EH (cell line): ENCODE measurements at regions not wholly inside any gene's neighbourhood (a gene's known extent, or its start where the extent isn't known, plus 50 kb on each side); places are given as distances from the start of the nearest gene placed in this dataset.

Source experiments
- DNase-seq: peaks from one replicate; pipeline ENCODE4 v3.0.0-alpha.2; 2015; ENCODE audit warnings: low read depth

DNA sequence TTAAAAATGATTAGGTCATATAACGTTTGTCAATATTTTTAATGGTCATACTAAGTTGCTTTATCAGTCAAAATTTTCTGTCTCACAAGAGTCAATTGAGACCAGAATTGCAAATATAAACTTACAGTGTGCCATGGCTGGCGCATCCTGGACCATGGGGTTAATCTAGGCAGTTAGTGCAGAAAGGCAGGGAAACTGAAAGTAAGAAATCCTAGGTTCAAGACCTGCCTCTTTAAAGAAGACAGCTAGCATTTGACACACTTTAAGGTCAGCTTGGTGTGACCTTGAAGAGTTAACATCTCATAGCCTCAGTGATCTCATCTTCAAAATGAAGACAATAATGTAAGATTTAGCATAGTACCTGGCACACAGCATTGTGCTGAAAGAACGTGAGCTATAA is 210.0 kb upstream of the DAB1 start:
- no peak for DNase-seq

DNA sequence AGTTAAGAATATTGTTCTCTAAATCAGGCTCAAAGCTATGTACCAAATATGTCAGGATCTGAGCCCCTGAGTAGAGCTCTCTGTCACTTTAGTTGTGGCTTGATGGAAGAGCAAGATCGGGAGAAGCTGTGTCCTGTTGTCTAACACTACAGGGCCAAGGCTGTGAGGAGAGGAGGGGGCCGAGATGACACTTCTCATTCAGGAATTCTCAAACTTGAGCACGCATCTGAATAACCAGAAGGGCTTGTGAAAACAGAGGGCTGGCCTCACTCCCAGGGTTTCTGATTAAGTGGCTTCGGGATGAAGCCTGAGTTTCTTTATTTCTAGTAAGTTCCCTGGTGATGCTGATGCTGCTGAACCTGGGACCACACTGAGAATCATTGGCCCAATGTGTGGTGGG is 209.2 kb upstream of the DAB1 start:
- no peak for DNase-seq

DNA sequence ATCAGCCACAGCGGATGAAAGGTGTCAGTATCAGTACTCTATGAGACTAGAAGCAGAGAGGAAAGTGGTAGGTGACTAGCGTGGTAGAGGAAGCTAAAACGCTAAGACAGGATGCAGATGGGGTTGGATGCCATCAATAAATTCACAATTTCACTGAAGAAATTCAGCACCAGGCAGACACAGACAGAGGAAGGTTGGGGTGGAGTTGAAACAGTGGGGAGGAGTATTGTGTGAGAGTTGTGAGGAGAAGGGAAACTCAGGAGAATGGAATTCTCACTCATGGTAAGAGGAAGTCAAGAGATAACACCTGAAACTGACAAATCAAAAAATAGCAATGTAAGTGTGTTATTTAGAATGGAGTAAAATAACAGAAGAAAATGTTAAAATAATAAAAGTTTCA is 208.5 kb upstream of the DAB1 start:
- no peak for DNase-seq

DNA sequence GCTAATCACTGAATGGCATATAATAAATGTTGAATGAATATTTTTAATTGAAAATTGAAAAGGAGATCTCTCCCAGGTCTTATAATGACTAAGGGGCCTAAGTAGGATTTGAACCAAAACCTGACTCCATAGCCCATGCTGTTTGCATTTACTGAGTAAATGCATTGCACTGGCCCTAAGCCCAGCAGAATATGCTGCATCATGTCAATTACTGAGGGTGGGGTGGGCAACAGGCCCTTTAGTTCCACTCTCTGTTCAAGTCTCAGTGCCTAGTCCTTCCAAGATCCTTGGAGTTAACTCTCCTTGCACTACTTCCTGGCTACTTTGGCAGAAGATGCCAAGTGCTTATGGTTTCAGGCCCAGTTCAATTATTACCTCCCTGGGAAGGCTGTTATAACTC is 203.8 kb upstream of the DAB1 start:
- no peak for DNase-seq

DNA sequence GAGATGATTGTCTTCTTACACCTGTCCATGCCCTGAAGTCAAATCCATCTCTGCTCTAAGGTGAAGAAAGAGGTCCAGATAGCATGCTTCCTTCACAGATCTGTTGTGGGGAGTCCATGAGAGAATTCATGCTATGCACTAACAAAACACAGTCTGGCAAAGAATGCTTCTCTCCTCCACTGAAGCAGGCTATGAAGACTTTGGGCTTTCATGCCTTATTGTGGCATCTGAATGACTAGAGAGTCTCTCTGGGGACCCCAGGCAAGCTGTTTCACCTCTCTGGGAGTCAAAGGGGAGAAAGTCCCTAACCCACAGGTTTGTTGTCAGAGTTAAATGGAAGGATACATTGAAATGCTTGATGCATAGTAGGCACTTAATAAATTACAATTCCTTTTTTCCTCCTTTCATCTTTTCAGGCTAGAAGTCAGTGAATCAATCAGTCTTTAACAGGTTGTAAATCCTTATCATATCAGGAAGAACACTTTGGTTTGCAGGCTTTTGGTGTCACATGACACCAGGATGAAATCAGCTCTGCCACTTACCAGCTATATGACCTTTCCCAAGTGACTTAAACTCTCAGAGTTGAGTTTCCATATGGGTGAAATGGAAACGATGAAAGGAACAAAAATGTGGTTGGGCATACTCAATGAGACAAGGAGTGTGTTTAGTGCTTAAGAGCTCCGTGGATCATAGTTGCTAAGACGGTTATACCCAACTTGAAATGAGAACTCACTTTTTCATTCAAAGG is 200.1 kb upstream of the DAB1 start:
- DNase-seq = no peak

DNA sequence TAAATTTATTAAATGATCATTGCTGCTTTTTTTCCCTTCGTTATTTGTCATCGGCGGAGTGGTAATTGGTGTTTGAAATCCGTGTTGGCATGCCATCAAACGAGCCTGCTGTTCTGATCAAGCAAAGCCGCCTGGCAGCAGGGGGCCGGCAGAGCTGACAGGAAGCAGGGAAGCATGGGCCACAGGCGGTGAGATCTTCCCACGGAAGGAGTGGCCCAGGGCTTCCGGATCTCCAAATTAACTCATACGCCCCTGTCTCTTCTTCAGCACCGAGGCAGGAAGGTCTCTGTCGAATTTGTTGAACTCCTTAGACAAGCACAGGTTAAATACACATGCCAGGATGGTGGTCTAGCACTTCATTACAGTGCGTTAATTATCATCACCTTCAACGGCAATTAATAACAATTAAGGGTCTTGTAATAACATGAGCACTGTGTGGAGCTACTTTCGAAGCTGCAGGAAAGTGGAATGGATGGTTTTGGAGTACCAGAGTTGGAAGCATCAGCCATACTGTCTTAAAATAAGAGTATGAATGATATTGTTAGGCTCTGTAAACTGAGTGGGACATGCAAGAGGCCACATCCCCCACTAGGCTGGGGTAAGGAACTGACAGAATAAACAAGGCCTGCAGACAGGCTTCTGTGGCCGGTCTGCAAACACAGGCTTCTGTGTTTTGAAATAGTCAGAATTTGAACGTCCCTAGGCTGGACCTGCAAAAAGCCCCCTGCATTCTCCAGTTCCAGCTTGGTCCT is 199.4 kb upstream of the DAB1 start:
- DNase-seq = no peak

DNA sequence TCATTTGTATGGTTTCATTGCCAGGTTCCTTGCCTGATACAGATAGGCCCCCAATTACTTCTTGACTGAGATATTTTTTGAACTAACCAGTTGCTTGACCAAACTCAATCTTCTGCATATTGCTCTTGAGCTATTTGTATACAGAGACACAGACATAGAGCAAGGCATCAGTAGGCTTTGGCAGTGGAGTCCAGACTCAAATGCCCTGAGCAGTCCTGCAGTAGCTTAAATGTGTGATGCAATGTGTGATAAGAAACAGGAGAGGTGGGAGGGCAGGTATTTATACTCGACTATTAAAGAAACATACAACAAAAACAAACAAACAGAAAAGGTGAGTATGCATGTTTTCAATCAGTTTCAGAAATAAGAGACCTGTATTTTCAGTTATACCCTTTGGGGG is 197.9 kb upstream of the DAB1 start:
- no peak for DNase-seq

DNA sequence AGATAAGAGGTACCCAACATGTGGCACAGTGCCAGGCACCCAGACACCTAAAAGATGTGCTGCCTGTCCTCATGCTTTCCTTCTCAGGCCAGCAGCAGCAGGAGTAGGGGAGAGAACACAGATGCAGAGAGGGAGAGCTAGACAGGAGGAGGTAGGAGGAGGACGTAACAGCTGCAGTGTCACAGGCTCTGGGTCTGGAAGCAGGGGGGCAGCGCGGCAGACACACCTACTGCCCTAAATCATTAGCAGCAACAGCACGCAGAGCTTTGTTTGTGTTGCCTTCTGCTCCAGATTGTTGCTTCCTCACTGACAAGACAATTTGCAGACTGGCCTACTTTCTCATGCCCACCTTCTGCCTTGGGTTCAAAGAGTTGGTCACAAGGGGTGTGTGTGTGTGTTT is 196.7 kb upstream of the DAB1 start:
- DNase-seq = no peak

DNA sequence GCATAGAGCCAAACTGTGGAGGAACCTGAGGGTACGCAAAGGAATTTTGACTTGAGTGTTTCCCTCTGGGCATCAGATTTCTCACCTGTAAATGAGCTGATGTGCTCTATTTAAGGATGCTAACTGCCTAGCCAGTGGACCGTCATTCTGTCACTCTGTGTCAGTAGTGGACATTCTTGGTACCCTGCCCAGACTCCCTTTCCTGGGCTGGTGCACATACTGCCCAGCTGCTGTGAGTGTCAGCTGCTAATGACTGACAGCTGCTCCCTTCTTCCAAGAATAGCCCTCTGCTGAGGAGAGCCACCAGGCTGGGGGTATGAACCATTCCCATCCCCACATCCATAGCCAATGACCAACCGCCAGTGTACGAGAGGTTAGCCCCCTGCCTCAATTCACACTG is 193.1 kb upstream of the DAB1 start:
- no peak for DNase-seq

DNA sequence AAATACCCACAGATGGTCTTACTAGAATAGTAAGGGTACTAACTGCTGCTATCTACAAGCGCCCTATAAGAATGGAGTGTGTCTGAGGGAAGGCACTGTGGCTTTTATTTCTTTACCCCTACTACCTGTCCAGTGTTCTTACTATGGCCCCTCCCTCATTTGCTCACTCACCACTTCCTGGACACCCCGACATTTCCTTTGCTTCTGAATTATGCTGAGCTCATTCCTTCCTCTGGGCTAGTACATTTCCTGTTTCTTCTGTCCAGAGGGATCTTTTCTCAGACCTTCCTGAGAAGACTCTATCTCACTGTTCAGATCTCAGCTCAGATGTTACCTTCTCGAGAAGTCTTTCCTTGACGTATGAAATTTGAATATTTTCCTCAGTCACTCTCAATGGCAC is 192.1 kb upstream of the DAB1 start:
- DNase-seq = no peak

DNA sequence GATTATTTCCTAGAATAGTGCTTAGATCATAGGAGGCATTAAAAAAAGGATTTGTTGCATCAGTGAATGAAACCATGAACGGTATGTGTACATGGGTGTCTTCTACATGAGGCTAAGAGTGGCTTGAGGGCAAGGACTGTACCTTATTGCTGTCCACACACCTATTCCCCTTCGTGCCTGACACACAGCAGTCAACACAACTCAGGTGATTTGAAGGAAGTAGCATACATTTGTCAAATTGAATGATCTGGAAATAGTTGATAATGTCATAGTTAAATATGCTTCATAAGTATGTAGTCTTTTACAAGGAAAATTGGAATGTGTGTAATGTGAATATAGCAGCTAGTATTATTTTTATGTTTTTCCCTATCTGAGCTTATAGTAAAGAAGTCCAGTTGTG is 189.0 kb upstream of the DAB1 start:
- no peak for DNase-seq

DNA sequence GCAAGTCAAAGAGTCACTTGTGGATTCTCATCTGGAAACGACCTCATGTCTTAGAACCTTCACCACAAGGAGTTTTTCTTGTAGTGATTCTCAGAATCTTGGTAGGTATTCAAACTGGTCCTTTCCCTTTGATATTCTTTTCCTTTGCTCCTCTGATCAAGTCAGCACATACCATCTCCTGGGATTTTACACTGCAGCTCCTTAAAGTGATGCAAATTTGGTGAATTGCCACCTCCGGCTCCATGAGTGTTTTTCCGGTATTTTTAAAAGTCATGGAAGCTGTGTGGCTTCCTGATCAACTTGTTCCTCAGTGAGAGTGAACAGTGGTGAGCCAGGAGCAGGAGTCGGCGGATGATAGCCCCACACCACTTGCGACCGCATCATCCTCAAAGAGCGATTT is 182.1 kb upstream of the DAB1 start:
- DNase-seq = no peak

DNA sequence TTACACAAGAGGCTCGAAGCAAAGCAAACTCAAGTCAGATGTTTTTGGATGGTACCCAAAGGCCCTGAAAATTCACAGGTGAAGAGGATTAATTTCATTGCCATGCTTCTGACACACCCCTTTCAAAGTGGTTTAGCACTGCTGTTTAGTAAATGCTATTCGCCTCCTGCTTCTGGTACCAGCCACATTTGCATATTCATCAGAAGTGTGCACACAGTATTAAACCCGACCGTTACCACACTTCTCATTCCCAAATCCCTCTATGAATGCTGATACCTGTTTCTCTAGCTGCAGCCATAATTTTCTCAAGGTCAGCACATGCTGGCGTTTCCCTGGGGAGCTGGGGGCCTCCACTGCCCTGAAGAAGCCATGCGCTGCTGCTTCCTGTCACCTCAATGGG is 179.8 kb upstream of the DAB1 start:
- DNase-seq = no peak

DNA sequence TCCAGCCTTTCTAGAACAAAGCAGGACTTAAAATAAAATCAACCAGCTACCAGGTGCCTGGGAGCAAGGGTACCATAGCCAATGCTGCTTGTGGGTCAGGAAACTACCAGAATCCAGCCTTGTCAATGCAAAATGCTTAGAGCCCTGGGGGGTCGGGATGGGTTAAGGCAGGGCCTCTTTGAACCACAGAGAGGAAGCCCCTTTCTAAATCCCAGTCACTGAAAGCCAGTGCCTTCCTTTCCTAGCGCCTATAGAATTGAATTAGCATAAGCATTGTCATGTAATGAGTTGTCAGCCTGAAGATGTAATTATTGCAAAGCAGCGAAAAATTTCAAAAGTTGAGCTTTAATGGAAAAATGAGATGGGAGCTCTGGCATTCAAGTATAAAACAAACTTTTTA is 176.6 kb upstream of the DAB1 start:
- no peak for DNase-seq

DNA sequence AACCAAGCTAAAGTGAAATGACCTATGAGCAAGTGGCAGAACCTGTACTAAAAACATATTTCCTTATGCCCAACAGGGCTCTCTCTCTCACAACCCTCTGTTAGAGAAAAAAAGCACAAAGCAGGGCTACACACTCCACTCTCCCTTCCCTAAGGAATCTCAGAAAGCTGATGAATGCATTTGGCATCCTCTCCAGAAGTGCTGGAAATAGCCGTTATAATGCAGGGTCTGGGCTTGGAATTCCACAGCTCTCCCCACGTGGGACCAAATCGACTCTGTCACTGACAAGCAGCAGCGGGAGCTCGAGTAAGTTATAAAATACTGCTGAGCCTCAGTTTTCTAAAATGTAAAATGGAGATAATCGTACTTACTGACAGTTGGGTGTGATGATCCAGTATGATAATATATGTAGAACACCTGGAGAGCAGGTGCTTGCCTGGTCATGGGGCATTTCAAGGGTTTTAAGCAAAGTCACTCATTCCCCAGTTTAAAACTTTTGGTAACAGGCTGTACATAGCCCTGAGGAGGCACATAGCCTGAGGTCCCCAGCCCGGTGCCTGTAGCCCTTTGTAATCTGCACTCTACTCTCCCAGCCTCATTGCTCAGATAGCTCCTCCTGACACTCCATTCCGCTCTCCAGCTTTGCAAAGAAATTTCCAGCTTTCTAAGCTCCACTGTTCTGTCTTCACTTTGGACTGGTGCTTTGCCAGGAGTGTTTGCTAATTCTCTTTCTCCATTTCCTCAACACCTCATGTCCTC is 175.6 kb upstream of the DAB1 start:
- DNase-seq = peak; percentile 56

DNA sequence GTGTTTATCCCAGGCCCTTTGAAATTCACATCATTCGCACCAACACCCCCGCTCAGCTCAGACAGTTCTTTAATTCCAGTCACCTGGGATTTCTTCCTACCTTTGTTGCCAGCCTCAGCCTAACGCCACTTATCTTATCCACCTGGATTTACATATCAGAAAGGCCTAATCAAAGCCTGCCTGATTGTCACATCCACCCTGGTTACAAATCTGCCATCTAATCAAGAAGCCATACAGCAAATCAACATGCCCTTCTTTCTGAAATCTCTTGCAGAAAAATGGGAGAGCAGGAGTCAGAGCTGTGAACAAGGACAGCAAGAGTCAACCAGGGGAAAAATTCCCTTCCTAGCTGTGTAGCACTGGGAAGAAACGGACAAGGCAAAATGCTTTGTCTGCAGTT is 173.2 kb upstream of the DAB1 start:
- no peak for DNase-seq

DNA sequence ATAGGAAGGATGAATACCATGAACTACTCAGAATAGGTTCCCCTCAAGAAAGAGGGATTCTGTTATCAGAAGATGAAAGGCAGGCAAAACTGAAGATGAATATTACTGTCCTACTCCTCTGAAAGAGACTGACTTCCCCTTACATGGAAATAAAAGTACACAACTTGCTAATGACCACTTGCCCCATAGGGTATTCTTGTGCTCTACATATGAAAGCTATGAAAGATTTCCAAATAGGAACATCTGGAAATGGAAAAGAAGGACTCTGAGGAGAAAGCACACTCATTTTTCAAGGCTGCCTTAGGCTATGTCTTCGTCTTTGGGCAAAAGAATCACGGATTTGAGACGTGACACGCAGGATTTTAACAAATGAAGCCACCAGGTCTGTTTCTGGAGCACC is 170.1 kb upstream of the DAB1 start:
- no peak for DNase-seq

DNA sequence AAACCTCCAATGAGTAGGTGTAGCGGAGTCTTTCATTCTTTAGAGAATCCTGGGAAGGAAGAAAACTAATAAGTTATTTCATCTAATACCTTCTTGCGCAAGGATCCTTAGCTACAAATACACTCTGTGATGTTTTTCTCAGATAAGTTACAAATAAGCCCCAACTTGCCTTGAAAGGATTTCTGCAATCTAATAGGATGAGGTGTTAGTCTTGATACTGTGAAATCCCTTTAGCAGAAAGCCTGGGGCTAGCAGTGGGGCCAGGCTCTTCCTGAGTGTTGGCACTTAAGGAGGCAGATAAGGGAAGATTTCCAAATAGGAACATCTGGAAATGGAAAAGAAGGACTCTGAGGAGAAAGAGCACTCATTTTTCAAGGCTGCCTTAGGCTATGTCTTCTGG is 168.0 kb upstream of the DAB1 start:
- DNase-seq = no peak

DNA sequence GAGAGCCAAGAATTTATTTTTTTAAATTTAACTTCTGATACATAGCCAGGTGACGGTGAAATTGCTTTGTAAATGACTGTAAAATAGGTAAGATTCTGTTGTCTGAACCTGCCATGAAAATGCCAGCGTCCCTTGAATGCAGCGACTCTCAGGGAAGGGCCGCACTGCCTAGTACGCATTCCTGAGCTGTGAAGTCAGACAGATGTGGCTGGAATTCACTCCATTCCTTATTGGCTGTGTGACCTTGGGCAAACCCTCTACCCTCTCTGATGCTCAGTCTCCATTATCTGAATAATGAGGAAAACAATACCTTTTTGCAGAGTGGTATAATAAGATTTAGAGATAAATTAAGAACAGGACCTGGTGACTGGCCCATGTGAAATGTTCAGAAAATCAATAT is 167.1 kb upstream of the DAB1 start:
- DNase-seq = no peak

DNA sequence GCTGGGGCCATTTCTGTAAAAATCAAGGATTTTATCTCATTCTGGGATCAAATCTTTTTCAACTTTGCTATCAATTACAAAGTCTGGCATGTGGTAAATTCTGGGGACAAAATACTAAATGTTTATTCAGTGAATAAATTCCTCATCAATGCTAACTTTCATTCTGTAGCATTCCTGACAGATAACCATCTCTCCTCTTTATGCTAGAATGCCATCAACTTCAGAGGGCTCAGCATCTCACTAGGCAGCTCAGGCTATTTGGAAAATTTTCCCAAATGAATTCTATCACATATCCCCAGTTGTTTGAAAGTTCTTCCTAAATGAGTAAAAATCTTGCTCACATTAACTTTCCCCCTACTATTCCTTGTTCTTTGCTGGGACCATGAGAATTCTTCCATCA is 163.0 kb upstream of the DAB1 start:
- DNase-seq = peak; percentile 2

DNA sequence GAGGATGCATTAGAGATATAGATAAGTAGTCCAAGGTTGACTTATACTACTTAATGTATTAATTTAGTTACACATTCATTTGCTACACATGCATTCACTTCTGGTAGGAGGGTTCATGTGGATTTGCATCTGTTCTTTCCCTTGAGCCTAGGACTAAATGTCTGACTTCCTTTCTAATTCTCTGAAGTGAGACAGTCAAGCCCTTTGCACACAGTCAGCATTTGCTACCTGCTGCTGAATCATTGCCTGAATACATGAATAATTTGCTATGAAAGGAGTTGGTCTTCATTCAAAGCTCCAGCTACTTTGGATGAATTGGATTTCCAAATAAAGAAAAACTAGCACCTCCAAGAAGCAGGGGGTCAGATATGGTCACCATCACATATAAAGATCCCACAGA is 154.8 kb upstream of the DAB1 start:
- DNase-seq = no peak

DNA sequence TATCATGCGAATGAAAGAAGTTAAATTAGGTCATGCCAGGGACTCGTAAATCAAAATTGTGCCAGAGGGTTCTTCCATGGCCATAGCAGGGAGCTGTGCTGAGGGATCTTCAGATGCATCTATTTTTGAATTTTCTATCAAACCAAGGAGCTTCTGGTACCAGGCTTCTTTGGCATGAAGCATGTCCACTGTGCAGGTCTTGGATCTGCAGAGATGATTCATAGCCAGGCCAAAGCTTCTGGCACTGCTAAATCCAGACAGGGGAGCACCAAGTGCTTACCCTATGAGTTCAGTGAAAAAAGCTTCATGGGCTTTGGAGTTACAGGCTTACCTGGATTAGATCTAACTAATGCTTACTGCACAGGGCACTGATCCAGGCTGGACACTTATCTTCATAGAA is 154.2 kb upstream of the DAB1 start:
- no peak for DNase-seq

DNA sequence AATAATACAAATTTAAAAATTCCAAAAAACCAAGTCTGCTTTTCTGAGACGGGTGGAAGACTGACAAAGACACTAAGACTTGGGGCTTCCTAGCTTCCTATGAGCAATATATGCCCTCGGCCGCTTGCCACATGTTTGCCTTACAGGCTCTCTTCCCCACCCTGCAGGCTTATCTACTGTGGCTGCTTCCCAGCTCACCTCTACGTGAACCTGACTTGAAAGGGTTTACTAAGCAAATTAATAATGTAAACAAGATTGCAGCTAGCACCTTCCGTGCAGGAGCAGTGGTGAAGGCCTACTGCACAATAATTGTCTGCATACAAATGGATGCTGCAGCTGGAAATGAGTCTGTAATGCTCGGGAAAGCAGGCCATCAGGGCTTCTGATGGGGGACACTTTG is 152.9 kb upstream of the DAB1 start:
- no peak for DNase-seq
